HCT116 (cell line): ENCODE measurements at regions not wholly inside any gene's neighbourhood (a gene's known extent, or its start where the extent isn't known, plus 50 kb on each side); places are given as distances from the start of the nearest gene placed in this dataset.

Experiments used
- ATAC-seq: fragments of 200-7000 bp; cut with Tn5 transposase; 2 replicates; pipeline ENCODE4 v1.9.1; 2020; ENCODE audit warnings: mild to moderate bottlenecking, moderate library complexity
- BruUV-seq: library from RNA; stranded (reverse); fragments of 400-500 nt; replicated peaks from 2 replicates; lab custom pipeline; 2021; lab: Mats Ljungman, UMichigan
- CTCF ChIA-PET: fragments of 300-600 bp; sonication (Branson Sonifier 250); formaldehyde crosslinking; loops from one replicate; lab custom pipeline; 2021; ENCODE audit warnings: antibody characterized with exemption; lab: Charles Lee
- POLR2A ChIA-PET: fragments of 300-600, 350-600 bp; sonication (Branson Sonifier 250); formaldehyde crosslinking; loops from one replicate; lab custom pipeline; 2021; ENCODE audit warnings: antibody characterized with exemption; lab: Charles Lee
- RAD21 ChIA-PET, 2 experiments: fragments of 300-600 bp; sonication (Branson Sonifier 250); formaldehyde crosslinking; loops; one replicate each; lab custom pipeline; 2023; ENCODE audit warnings: low total read pairs in 2 of 2; ENCODE audit not compliant: uncharacterized antibody in 2 of 2, unreplicated experiment in 2 of 2, low non-redundant PET in 1 of 2; lab: Charles Lee
- DNase-seq: peaks from one replicate; pipeline ENCODE4 v3.0.0-alpha.2; 2010; ENCODE audit warnings: low read depth, low spot score
- H2AFZ ChIP-seq: fragments of 200-600 bp; shearing (Covaris generic), sonication (generic); 2 replicates; pipeline ENCODE4 v1.6.1; 2017; ENCODE audit warnings: low read depth, mixed run types, mixed read lengths, antibody characterized with exemption, low read length; ENCODE audit not compliant: poor library complexity, severe bottlenecking
- H3K27ac ChIP-seq: 2 replicates; pipeline ENCODE4 v1.5.1; 2012; ENCODE audit warnings: low read depth, low read length
- H3K27me3 ChIP-seq: fragments of 200-600 bp; sonication (generic); 2 replicates; pipeline ENCODE4 v1.6.1; 2016; ENCODE audit warnings: mixed run types, low read length, mixed read lengths; ENCODE audit not compliant: insufficient read depth
- H3K36me3 ChIP-seq, 2 experiments: fragments of 200-500 bp in 1 of 2; fragments of 200-600 bp in 1 of 2; sonication (Bioruptor generic) in 1 of 2; sonication (generic) in 1 of 2; 2 replicates each; pipeline versions ENCODE4 v1.5.1 to v1.6.1; 2014 to 2016; ENCODE audit warnings: low read length in 2 of 2, inconsistent platforms in 1 of 2, mixed read lengths in 1 of 2, mixed run types in 1 of 2; ENCODE audit not compliant: insufficient read depth in 2 of 2, control insufficient read depth in 1 of 2
- H3K4me1 ChIP-seq, 2 experiments: fragments of 200-600 bp in 1 of 2; sonication (generic) in 1 of 2; 2 replicates each; pipeline versions ENCODE4 v1.5.1 to v1.6.1; 2012 to 2017; ENCODE audit warnings: low read length in 2 of 2, inconsistent platforms in 1 of 2, mild to moderate bottlenecking in 1 of 2, mixed read lengths in 1 of 2, mixed run types in 1 of 2, moderate library complexity in 1 of 2; ENCODE audit not compliant: insufficient read depth in 2 of 2, control insufficient read depth in 1 of 2
- H3K4me2 ChIP-seq: fragments of 200-600 bp; sonication (generic); 2 replicates; pipeline ENCODE4 v1.6.1; 2017; ENCODE audit warnings: mixed run types, low read length, mixed read lengths
- H3K4me3 ChIP-seq, 2 experiments: fragments of 200-600 bp in 1 of 2; sonication (generic) in 1 of 2; replicated peaks in 1 of 2; 2 replicates each; pipeline ENCODE4 v1.5.1; 2011 to 2016; ENCODE audit warnings: low read length in 2 of 2, control low read depth in 1 of 2, low read depth in 1 of 2, mild to moderate bottlenecking in 1 of 2, mixed read lengths in 1 of 2, mixed run types in 1 of 2
- H3K79me2 ChIP-seq: fragments of 200-600 bp; sonication (generic); 2 replicates; pipeline ENCODE4 v1.6.1; 2017; ENCODE audit warnings: mild to moderate bottlenecking, mixed run types, low read length, moderate library complexity, mixed read lengths; ENCODE audit not compliant: insufficient read depth
- H3K9ac ChIP-seq: fragments of 200-600 bp; sonication (generic); 2 replicates; pipeline ENCODE4 v1.6.1; 2016; ENCODE audit warnings: low read length, mixed read lengths
- H3K9me2 ChIP-seq: fragments of 200-600 bp; sonication (generic), shearing (Covaris generic); 2 replicates; pipeline ENCODE4 v1.6.1; 2017; ENCODE audit warnings: mixed run types, mild to moderate bottlenecking, moderate library complexity; ENCODE audit not compliant: insufficient read depth
- H3K9me3 ChIP-seq, 2 experiments: fragments of 200-500 bp in 1 of 2; fragments of 200-600 bp in 1 of 2; sonication (Bioruptor generic) in 1 of 2; sonication (generic) in 1 of 2; 2 replicates each; pipeline ENCODE4 v1.6.1; 2014 to 2017; ENCODE audit warnings: low read length in 2 of 2, mixed read lengths in 2 of 2, inconsistent platforms in 1 of 2, low read depth in 1 of 2, mild to moderate bottlenecking in 1 of 2, mixed run types in 1 of 2, moderate library complexity in 1 of 2; ENCODE audit not compliant: control insufficient read depth in 1 of 2, insufficient read depth in 1 of 2
- H4K20me1 ChIP-seq: fragments of 200-600 bp; sonication (generic), shearing (Covaris generic); 2 replicates; pipeline ENCODE4 v1.6.1; 2017; ENCODE audit warnings: mixed run types, mild to moderate bottlenecking, moderate library complexity; ENCODE audit not compliant: insufficient read depth
- CEBPB ChIP-seq: IDR thresholded peaks from 2 replicates; pipeline ENCODE4 v1.6.1; 2012; ENCODE audit warnings: low read depth
- EGR1 ChIP-seq: IDR thresholded peaks from 2 replicates; pipeline ENCODE4 v1.6.1; 2012; ENCODE audit warnings: low read depth
- ELF1 ChIP-seq: IDR thresholded peaks from 2 replicates; pipeline ENCODE4 v1.6.1; 2012; ENCODE audit warnings: low read depth, borderline replicate concordance
- EZH2 ChIP-seq: fragments of 200-600 bp; sonication (generic); IDR thresholded peaks from 2 replicates; pipeline ENCODE4 v1.6.1; 2017; ENCODE audit warnings: antibody characterized with exemption, mixed run types
- EZH2phosphoT487 ChIP-seq: fragments of 200-600 bp; IDR thresholded peaks from 2 replicates; pipeline ENCODE4 v1.6.1; 2018; ENCODE audit warnings: antibody characterized with exemption, borderline replicate concordance
- FOSL1 ChIP-seq: IDR thresholded peaks from 2 replicates; pipeline ENCODE4 v1.6.1; 2012; ENCODE audit warnings: low read depth
- MAX ChIP-seq: IDR thresholded peaks from 2 replicates; pipeline ENCODE4 v1.6.1; 2012
- POLR2A ChIP-seq: IDR thresholded peaks from 2 replicates; pipeline ENCODE4 v1.7.0; 2011; ENCODE audit warnings: borderline replicate concordance; ENCODE audit not compliant: insufficient read depth, insufficient read length; ENCODE audit errors: extremely low read depth
- POLR2AphosphoS5 ChIP-seq: IDR thresholded peaks from 2 replicates; pipeline ENCODE4 v1.6.1; 2011; ENCODE audit warnings: mild to moderate bottlenecking, low read depth, low read length, moderate library complexity
- RAD21 ChIP-seq: IDR thresholded peaks from 2 replicates; pipeline ENCODE4 v1.6.1; 2012; ENCODE audit warnings: low read depth, mild to moderate bottlenecking
- SP1 ChIP-seq: IDR thresholded peaks from 2 replicates; pipeline ENCODE4 v1.6.1; 2012; ENCODE audit warnings: low read depth
- TCF7L2 ChIP-seq: IDR thresholded peaks from 2 replicates; pipeline ENCODE4 v1.7.0; 2011; ENCODE audit warnings: borderline replicate concordance, inconsistent platforms; ENCODE audit not compliant: insufficient read depth, insufficient read length; ENCODE audit errors: extremely low read depth
- ZFX ChIP-seq: fragments of 450-650 bp; IDR thresholded peaks from 2 replicates; pipeline ENCODE4 v1.6.1; 2017
- ZNF274 ChIP-seq: fragments of 200-500 bp; sonication (Bioruptor generic); IDR thresholded peaks from 2 replicates; pipeline ENCODE4 v1.6.1; 2014; ENCODE audit warnings: mild to moderate bottlenecking, low read depth, low read length, inconsistent platforms
- intact Hi-C: fragments of 100-400 bp; cut with micrococcal nuclease; formaldehyde crosslinking; loops from 2 replicates; pipeline ENCODE4 v1.10.0; 2022
- TF ChIP-seq, protein P1 (sequence below), 3 experiments: fragments of 200-600 bp in 1 of 3; sonication (generic) in 1 of 3; IDR thresholded peaks in 2 of 3; conservative IDR thresholded peaks in 1 of 3; 2 replicates each; pipeline ENCODE4 v1.5.1; 2012 to 2017; ENCODE audit warnings: low read depth in 2 of 3, low read length in 2 of 3, antibody characterized with exemption in 1 of 3, borderline replicate concordance in 1 of 3, control low read depth in 1 of 3, mild to moderate bottlenecking in 1 of 3, mixed read lengths in 1 of 3, mixed run types in 1 of 3, moderate library complexity in 1 of 3; ENCODE audit not compliant: insufficient read depth in 1 of 3

DNA sequence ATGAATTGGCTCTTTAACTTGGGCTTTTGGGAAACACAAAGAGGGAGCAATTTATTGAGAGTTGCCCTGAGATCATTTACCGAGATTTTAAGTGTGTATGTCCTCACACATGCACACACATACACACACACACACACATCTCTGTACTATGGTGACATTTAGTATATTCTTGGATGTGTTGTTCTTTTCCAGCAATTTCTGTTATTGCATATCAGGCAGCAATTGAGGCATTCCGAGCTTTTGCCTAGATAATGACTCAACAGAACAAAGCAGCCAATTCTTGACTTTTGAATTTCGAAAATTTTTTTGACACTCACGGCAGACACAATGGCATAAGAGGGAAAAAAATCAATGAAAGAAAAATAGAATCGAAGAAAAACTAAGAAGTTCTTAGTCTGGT lies 248.5 kb downstream of the DUSP6 start:
- H3K4me2 ChIP-seq = no peak overlapping the region
- ChIA-PET RAD21 (no interaction called here), POLR2A (interaction anchor here (1.5 kb wide), 1 partner anchor 244 kb away, joined by 3 read pairs; no protein-coding TSS in a partner anchor), CTCF (no interaction called here)
- H3K79me2 ChIP-seq = no peaks in the 10 kb centered on the region
- H3K9ac ChIP-seq = no peak overlapping the region
- H3K9me2 ChIP-seq = no peaks in the 10 kb centered on the region
- no peaks in the 10 kb centered on the region for H3K36me3 ChIP-seq
- no peak overlapping the region for H3K4me3 ChIP-seq
- H3K4me1 ChIP-seq = no peaks in the 10 kb centered on the region
- no peak for TF ChIP-seq FOSL1
- no peak for TF ChIP-seq EZH2phosphoT487
- TF ChIP-seq POLR2AphosphoS5 = no peak
- no peak for TF ChIP-seq CEBPB
- TF ChIP-seq TCF7L2 = no peak
- TF ChIP-seq RAD21 = no peak
- TF ChIP-seq POLR2A = no peak
- TF ChIP-seq ZFX = no peak
- TF ChIP-seq ELF1 = no peak
- TF ChIP-seq MAX = no peak
- TF ChIP-seq ZNF274 = no peak
- no peak for TF ChIP-seq SP1
- TF ChIP-seq EGR1 = no peak
- TF ChIP-seq, protein P1, sequence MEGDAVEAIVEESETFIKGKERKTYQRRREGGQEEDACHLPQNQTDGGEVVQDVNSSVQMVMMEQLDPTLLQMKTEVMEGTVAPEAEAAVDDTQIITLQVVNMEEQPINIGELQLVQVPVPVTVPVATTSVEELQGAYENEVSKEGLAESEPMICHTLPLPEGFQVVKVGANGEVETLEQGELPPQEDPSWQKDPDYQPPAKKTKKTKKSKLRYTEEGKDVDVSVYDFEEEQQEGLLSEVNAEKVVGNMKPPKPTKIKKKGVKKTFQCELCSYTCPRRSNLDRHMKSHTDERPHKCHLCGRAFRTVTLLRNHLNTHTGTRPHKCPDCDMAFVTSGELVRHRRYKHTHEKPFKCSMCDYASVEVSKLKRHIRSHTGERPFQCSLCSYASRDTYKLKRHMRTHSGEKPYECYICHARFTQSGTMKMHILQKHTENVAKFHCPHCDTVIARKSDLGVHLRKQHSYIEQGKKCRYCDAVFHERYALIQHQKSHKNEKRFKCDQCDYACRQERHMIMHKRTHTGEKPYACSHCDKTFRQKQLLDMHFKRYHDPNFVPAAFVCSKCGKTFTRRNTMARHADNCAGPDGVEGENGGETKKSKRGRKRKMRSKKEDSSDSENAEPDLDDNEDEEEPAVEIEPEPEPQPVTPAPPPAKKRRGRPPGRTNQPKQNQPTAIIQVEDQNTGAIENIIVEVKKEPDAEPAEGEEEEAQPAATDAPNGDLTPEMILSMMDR (IDR thresholded peaks at IDR 0.05 in 2 of 3, conservative IDR thresholded peaks at IDR 0.05 in 1 of 3; ENCODE audit: borderline replicate concordance in 1 of 3, insufficient read depth in 1 of 3, low read depth in 2 of 3, low read length in 2 of 3) = no peak
- TF ChIP-seq EZH2 = no peak
- H3K27me3 ChIP-seq = no peaks in the 10 kb centered on the region
- no peak overlapping the region for H2AFZ ChIP-seq
- DNase-seq = no peak
- no TSS peak for BruUV-seq
- H4K20me1 ChIP-seq = no peaks in the 10 kb centered on the region
- H3K27ac ChIP-seq = no peak overlapping the region
- intact Hi-C loops = no loop called here
- no peak for ATAC-seq
- H3K9me3 ChIP-seq = no peaks in the 10 kb centered on the region
